ENCODE measurements at regions not wholly inside any gene's neighbourhood (a gene's known extent, or its start where the extent isn't known, plus 50 kb on each side); places are given as distances from the start of the nearest gene placed in this dataset.

- Histone ChIP-seq H3K23ac (ENCODE audit: insufficient read length) (no peak overlapping the region), H3K9me3 (ENCODE audit: insufficient read depth in 2 of 2, low read depth in 1 of 2, low read length in 1 of 2) (peaks cover 3 to 9% of the 10 kb centered on the region in 2 experiments; a peak in 1 of 4 replicates), H4K8ac (ENCODE audit: extremely low read depth, insufficient read depth, low read length) (no peak overlapping the region), H4K5ac (ENCODE audit: insufficient read length, low read depth, low read length) (no peak overlapping the region), H3K23me2 (ENCODE audit: low read depth, low read length) (no peaks in the 10 kb centered on the region), H3K4ac (replicated peaks; ENCODE audit: insufficient read length, low read depth, low read length) (no peak overlapping the region), H3K56ac (replicated peaks; ENCODE audit: insufficient read length, low read depth, low read length) (no peak overlapping the region), H3K27ac (ENCODE audit: low read depth, low read length) (no peak overlapping the region), H3K4me1 (replicated peaks in 1 of 4; ENCODE audit: control insufficient read depth in 3 of 4, insufficient read depth in 4 of 4, low read length in 3 of 4) (peaks cover 0 to 3% (median 1%) of the 10 kb centered on the region in 4 experiments; a peak in 3 of 7 replicates), H3K27me3 (replicated peaks in 1 of 4; ENCODE audit: control insufficient read depth in 3 of 4, extremely low read depth in 1 of 4, insufficient read depth in 3 of 4, low read length in 3 of 4) (no peaks in the 10 kb centered on the region; a peak in 3 of 7 replicates), H2AK5ac (ENCODE audit: low read depth, low read length) (no peak overlapping the region), H3K4me3 (ENCODE audit: extremely low read depth in 1 of 4, insufficient read depth in 2 of 4, low read depth in 3 of 4, low read length in 4 of 4) (no peak overlapping the region), H2AFZ (ENCODE audit: low read length) (no peak overlapping the region), H3K79me1 (ENCODE audit: low read depth, low read length) (no peaks in the 10 kb centered on the region), H2BK20ac (ENCODE audit: low read length) (no peak overlapping the region), H2BK5ac (ENCODE audit: low read depth, low read length) (no peak overlapping the region), H3K18ac (ENCODE audit: extremely low read depth, low read length) (no peak overlapping the region), H3K9ac (replicated peaks in 1 of 4; ENCODE audit: extremely low read depth in 1 of 4, low read depth in 3 of 4, low read length in 3 of 4) (no peak overlapping the region), H2BK120ac (replicated peaks; ENCODE audit: low read depth, low read length) (no peak overlapping the region), H2BK15ac (ENCODE audit: low read length) (no peak overlapping the region), H3K79me2 (ENCODE audit: control insufficient read depth in 1 of 2, insufficient read depth in 2 of 2, low read length in 2 of 2) (no peaks in the 10 kb centered on the region), H3K4me2 (ENCODE audit: insufficient read depth in 1 of 2, low read depth in 2 of 2, low read length in 2 of 2) (no peak overlapping the region), H2BK12ac (ENCODE audit: low read depth, low read length) (no peak overlapping the region), H4K91ac (replicated peaks; ENCODE audit: insufficient read length, low read length) (no peak overlapping the region), H3K14ac (ENCODE audit: insufficient read length) (no peak overlapping the region), H3K36me3 (ENCODE audit: control insufficient read depth in 2 of 4, insufficient read depth in 4 of 4, low read length in 3 of 4) (no peaks in the 10 kb centered on the region), H4K20me1 (replicated peaks in 1 of 2; ENCODE audit: control insufficient read depth in 1 of 2, insufficient read depth in 2 of 2, low read length in 2 of 2) (no peaks in the 10 kb centered on the region)
- FAIRE-seq (no peak), DNase-seq (ENCODE audit: low read depth in 1 of 2, low spot score in 2 of 2) (no peak)
- WGBS, 2 experiments (ENCODE audit: extremely low coverage in 1 of 2, insufficient coverage in 1 of 2, insufficient read length in 1 of 2, insufficient replicate concordance in 2 of 2, low coverage in 1 of 2, low lambda C conversion rate in 2 of 2, missing lambda C conversion rate in 1 of 2) = 96% methylated on average over 4 of the region's 4 CpGs; no CpG with 5 or more reads in 1 of the 2 experiments
- ChIA-PET POLR2A (ENCODE audit: partially characterized antibody) (no interaction called here), CTCF (ENCODE audit: partially characterized antibody) (interaction anchor here (1.7 kb wide), 1 partner anchor 148 kb away, joined by 3 read pairs; no protein-coding TSS in a partner anchor)
- TF ChIP-seq BACH1 (IDR thresholded peaks at IDR 0.05; ENCODE audit: low read length) = no peak
- TF ChIP-seq RFX5 (IDR thresholded peaks at IDR 0.05; ENCODE audit: borderline replicate concordance, low read depth, low read length) = no peak
- no peak for TF ChIP-seq CREB1 (IDR thresholded peaks at IDR 0.05)
- TF ChIP-seq TAF1 (IDR thresholded peaks at IDR 0.05; ENCODE audit: low read depth, low read length) = no peak
- no peak for TF ChIP-seq KDM1A (IDR thresholded peaks at IDR 0.05; ENCODE audit: borderline replicate concordance, low read length)
- TF ChIP-seq CBX5 (IDR thresholded peaks at IDR 0.05; ENCODE audit: low read depth, low read length) = no peak
- no peak for TF ChIP-seq NANOG (IDR thresholded peaks at IDR 0.05; ENCODE audit: insufficient read depth, low read depth, low read length, poor library complexity, severe bottlenecking)
- TF ChIP-seq ATF2 (IDR thresholded peaks at IDR 0.05; ENCODE audit: low read length) = no peak
- TF ChIP-seq MAFK (IDR thresholded peaks at IDR 0.05; ENCODE audit: low read depth, low read length) = no peak
- TF ChIP-seq EP300 (IDR thresholded peaks at IDR 0.05; ENCODE audit: borderline replicate concordance in 1 of 2, low read depth in 2 of 2, low read length in 2 of 2) = no peak
- TF ChIP-seq CEBPB (IDR thresholded peaks at IDR 0.05; ENCODE audit: low read depth, low read length) = no peak
- no peak for TF ChIP-seq BCL11A (IDR thresholded peaks at IDR 0.05; ENCODE audit: low read depth in 2 of 2, low read length in 2 of 2)
- TF ChIP-seq RBBP5 (IDR thresholded peaks at IDR 0.05; ENCODE audit: borderline replicate concordance, low read depth, low read length) = no peak
- TF ChIP-seq ASH2L (IDR thresholded peaks at IDR 0.05; ENCODE audit: low read length) = no peak
These were observed 255.1 kb upstream of the B3GAT1 start for GRCh38 chr11:134667175-134667500.
